Naive B cell (primary cell): ENCODE measurements at regions not wholly inside any gene's neighbourhood (a gene's known extent, or its start where the extent isn't known, plus 50 kb on each side); places are given as distances from the start of the nearest gene placed in this dataset.
"Not testable (repeated sequence)": the region's sequence is repeated elsewhere in the genome, so short reads cannot be mapped to it uniquely, and the experiment has no call there.

ENCODE experiments used
- ATAC-seq, 2 donors: fragments of 150-1000 bp; cut with Tn5 transposase; 2 replicates each; pipeline ENCODE4 v1.10.0; 2021; ENCODE audit warnings: low read depth in 2 of 2, mild to moderate bottlenecking in 2 of 2, moderate library complexity in 2 of 2
- DNase-seq: peaks from one replicate; pipeline ENCODE4 v3.0.0; 2022
- H3K27ac Mint-ChIP-seq, 6 donors: one replicate each; pipeline ENCODE4 v1.8.0; 2020 to 2022; ENCODE audit warnings: mild to moderate bottlenecking in 6 of 6, mixed read lengths in 6 of 6, moderate library complexity in 5 of 6, inconsistent platforms in 2 of 6
- H3K27me3 Mint-ChIP-seq, 3 donors: one replicate each; pipeline ENCODE4 v1.8.0; 2021 to 2022; ENCODE audit warnings: mixed read lengths in 3 of 3, mild to moderate bottlenecking in 1 of 3
- H3K36me3 Mint-ChIP-seq, 2 donors: one replicate each; pipeline ENCODE4 v1.8.0; 2020 to 2022; ENCODE audit warnings: mixed read lengths in 2 of 2, inconsistent platforms in 1 of 2, mild to moderate bottlenecking in 1 of 2
- H3K4me1 Mint-ChIP-seq, 3 donors: one replicate each; pipeline ENCODE4 v1.8.0; 2020 to 2022; ENCODE audit warnings: mixed read lengths in 3 of 3, inconsistent platforms in 1 of 3, mild to moderate bottlenecking in 1 of 3, moderate library complexity in 1 of 3
- H3K4me3 Mint-ChIP-seq, 8 donors: one replicate each; pipeline ENCODE4 v1.8.0; 2020 to 2022; ENCODE audit warnings: mild to moderate bottlenecking in 8 of 8, mixed read lengths in 8 of 8, moderate library complexity in 8 of 8, inconsistent platforms in 2 of 8
- H3K9me3 Mint-ChIP-seq, 7 donors: one replicate each; pipeline ENCODE4 v1.8.0; 2020 to 2022; ENCODE audit warnings: mixed read lengths in 7 of 7, mild to moderate bottlenecking in 5 of 7, inconsistent platforms in 2 of 7, moderate library complexity in 1 of 7

GRCh38 chr2:183975676-183976075 is 622.7 kb upstream of the ZNF804A start:
- not testable (repeated sequence) for H3K36me3 Mint-ChIP-seq, ATAC-seq, H3K27me3 Mint-ChIP-seq, H3K27ac Mint-ChIP-seq, H3K4me1 Mint-ChIP-seq, H3K4me3 Mint-ChIP-seq, DNase-seq
- peaks cover 4 to 18% (median 10%) of the 10 kb centered on the region in 7 donors for H3K9me3 Mint-ChIP-seq

- Mint-ChIP-seq H3K27me3 (no peaks in the 10 kb centered on the region), H3K36me3 (no peaks in the 10 kb centered on the region), H3K4me3 (no peak overlapping the region), H3K27ac (no peak overlapping the region), H3K4me1 (no peaks in the 10 kb centered on the region), H3K9me3 (peaks cover 0 to 16% (median 8%) of the 10 kb centered on the region in 7 donors)
- DNase-seq: no peak
- no peak for ATAC-seq
These were observed 613.5 kb upstream of the ZNF804A start for GRCh38 chr2:183984871-183985270.

DNA sequence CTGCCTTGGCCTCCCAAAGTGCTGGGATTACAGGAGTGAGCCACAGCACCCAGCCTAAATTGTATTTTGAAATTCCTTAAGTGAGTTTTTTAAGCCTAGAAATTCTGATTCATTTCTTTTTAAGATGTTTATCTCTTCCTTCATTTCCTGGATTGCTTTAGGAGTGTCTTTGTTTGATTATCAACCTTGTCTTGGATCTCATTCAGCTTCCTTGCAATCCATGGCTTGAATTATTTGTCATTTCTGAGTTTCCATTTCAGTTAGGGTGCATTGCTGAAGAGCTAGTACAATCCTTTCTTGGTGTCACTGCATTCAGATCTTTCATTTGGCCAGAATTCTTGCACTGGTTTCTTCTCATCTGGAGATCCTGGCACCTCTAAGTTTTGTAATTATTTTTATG is 606.4 kb upstream of the ZNF804A start:
- no peak for ATAC-seq
- H3K27ac Mint-ChIP-seq: no peak overlapping the region
- H3K4me1 Mint-ChIP-seq: no peaks in the 10 kb centered on the region
- no peak overlapping the region for H3K4me3 Mint-ChIP-seq
- no peaks in the 10 kb centered on the region for H3K36me3 Mint-ChIP-seq
- no peak for DNase-seq
- H3K27me3 Mint-ChIP-seq: no peaks in the 10 kb centered on the region
- H3K9me3 Mint-ChIP-seq: peaks cover 0 to 16% (median 11%) of the 10 kb centered on the region in 7 donors

DNA sequence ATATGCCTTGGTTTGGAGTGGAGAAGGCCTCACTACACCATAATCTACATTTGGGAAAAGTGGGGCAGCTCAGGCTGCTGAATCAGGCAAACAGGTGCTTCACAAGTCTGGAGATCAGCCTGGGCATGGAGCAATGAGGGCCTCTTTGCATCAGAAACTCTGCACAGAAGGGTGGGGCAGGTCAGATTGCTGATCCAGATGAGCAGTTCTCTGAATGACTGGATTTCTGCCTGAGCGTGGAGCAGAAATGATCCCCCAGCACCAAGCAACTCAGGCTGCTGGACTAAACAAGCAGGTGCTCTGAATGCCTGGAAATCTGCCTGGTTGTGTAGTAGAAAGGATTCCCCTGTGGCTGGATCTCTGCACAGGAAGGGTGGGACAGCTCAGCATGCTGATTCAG is 605.3 kb upstream of the ZNF804A start:
- ATAC-seq (no peak), DNase-seq (no peak)
- no peak overlapping the region for H3K4me3 Mint-ChIP-seq
- no peak overlapping the region for H3K27ac Mint-ChIP-seq
- H3K27me3 Mint-ChIP-seq: no peaks in the 10 kb centered on the region
- H3K4me1 Mint-ChIP-seq: no peaks in the 10 kb centered on the region
- peaks cover 0 to 15% (median 10%) of the 10 kb centered on the region in 7 donors for H3K9me3 Mint-ChIP-seq
- no peaks in the 10 kb centered on the region for H3K36me3 Mint-ChIP-seq

DNA sequence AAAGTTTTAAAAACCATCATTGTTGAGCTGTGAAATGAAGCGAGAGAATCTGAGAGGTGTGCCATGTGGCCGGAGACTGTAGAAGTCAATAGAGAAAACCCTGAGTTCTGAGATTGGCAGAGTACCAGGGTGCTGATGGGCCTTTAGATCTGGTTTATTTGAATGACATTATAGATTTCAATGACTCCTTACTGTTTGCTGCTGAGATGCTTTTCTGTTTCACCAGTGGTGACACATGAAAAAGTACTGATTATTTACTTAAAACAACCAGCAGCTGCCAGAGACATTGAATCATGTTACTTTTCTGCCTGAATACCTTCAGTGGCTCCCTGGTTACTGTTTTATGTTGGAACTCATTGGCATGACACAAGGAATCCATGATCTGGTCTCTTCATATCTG is 602.7 kb upstream of the ZNF804A start:
- DNase-seq: no peak
- Mint-ChIP-seq H3K9me3 (peaks cover 0 to 8% (median 2%) of the 10 kb centered on the region in 7 donors), H3K36me3 (no peaks in the 10 kb centered on the region), H3K27me3 (no peaks in the 10 kb centered on the region), H3K27ac (no peak overlapping the region), H3K4me3 (no peak overlapping the region), H3K4me1 (no peaks in the 10 kb centered on the region)
- ATAC-seq: no peak

- Mint-ChIP-seq H3K4me3 (no peak overlapping the region), H3K9me3 (peaks cover 0 to 6% (median 3%) of the 10 kb centered on the region in 7 donors), H3K36me3 (no peaks in the 10 kb centered on the region), H3K27me3 (no peaks in the 10 kb centered on the region), H3K4me1 (no peaks in the 10 kb centered on the region), H3K27ac (no peak overlapping the region)
- DNase-seq (no peak), ATAC-seq (no peak)
These were observed 601.2 kb upstream of the ZNF804A start for GRCh38 chr2:183996825-183997793.

GRCh38 chr2:183998041-183998796 is 600.1 kb upstream of the ZNF804A start:
- H3K27me3 Mint-ChIP-seq: no peaks in the 10 kb centered on the region
- DNase-seq (no peak), ATAC-seq (no peak)
- H3K4me1 Mint-ChIP-seq: no peaks in the 10 kb centered on the region
- no peak overlapping the region for H3K27ac Mint-ChIP-seq
- peaks cover 0 to 3% (median 1%) of the 10 kb centered on the region in 7 donors for H3K9me3 Mint-ChIP-seq
- no peak overlapping the region for H3K4me3 Mint-ChIP-seq
- H3K36me3 Mint-ChIP-seq: no peaks in the 10 kb centered on the region

- no peaks in the 10 kb centered on the region for H3K4me1 Mint-ChIP-seq
- H3K4me3 Mint-ChIP-seq: no peak overlapping the region
- no peak for ATAC-seq
- H3K36me3 Mint-ChIP-seq: no peaks in the 10 kb centered on the region
- no peaks in the 10 kb centered on the region for H3K27me3 Mint-ChIP-seq
- no peak overlapping the region for H3K27ac Mint-ChIP-seq
- peaks cover 0 to 3% (median 1%) of the 10 kb centered on the region in 7 donors for H3K9me3 Mint-ChIP-seq
- DNase-seq: no peak
These were observed 599.5 kb upstream of the ZNF804A start for GRCh38 chr2:183998797-183999190.

DNA sequence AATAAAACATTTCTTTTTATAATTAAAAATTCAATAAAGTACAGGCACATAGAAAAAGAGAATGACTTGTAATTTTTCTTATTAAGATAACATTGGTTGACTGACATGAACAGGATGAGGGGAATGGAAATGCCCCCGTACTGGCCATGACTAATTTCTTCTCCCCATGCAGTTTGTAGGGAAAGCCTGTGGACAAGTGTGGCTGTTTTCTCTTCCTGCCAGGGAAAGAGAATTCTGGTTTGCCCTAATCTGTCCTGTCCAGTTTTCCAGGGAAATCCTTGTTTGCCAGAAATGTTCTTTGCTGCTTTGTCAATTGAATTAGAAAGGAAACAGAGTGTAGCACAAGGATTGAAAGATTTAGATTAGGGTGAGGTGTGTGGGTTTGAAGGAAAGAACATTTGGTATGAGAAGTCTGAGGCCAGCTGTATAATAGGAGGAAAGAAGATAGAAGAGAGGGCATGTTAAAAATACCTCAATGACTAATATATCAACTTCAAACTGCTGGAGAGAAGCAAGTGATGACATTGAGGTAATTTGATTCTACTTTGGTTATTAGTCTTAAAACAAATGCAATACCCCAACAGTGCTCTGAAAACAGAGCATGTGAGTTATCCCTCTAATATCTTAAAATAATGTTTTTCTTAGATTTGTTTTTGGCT is 593.9 kb upstream of the ZNF804A start:
- Mint-ChIP-seq H3K27ac (no peak overlapping the region), H3K4me1 (no peaks in the 10 kb centered on the region), H3K27me3 (no peaks in the 10 kb centered on the region), H3K4me3 (no peak overlapping the region), H3K9me3 (peaks cover 0 to 3% (median 0%) of the 10 kb centered on the region in 7 donors), H3K36me3 (no peaks in the 10 kb centered on the region)
- ATAC-seq: no peak
- DNase-seq: no peak

DNA sequence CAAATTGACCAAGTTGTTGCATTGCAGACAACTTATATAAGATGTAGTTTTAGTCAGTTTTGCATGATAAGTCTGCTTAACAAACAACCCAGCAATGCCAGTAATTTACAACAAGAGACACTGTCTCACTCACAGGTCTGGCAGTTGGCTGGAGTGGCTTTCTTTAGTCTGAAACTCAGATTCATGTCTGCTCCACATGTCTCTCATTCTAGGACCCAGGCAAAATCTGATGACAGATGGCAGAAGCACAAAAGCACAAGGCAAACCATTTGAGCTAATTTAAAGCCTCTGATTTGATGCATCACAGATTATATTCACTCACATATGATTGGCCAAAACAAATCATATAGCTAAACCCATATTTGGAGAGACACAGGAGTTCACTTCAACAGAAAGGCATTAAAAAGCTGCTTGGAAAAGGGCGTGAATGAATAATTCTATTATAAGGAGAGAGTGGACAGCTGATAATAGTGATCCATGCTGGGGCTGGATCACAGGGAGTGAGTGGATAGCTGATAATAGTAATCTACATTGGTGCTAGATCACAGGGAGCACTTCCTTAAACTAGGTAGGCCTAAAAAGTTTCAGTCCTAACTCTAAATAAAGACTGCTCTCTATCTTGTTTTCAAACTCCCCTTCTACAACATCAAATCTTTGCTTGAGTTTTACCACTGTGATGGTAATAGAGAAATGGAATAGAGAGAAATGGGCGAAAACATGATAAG is 593.2 kb upstream of the ZNF804A start:
- Mint-ChIP-seq H3K4me1 (no peaks in the 10 kb centered on the region), H3K27me3 (no peaks in the 10 kb centered on the region), H3K4me3 (no peak overlapping the region), H3K36me3 (no peaks in the 10 kb centered on the region), H3K9me3 (peaks cover 0 to 3% (median 0%) of the 10 kb centered on the region in 7 donors), H3K27ac (no peak overlapping the region)
- DNase-seq: no peak
- ATAC-seq: no peak

GRCh38 chr2:184006998-184007397 is 591.3 kb upstream of the ZNF804A start:
- Mint-ChIP-seq H3K9me3 (peaks cover 0 to 3% (median 0%) of the 10 kb centered on the region in 7 donors), H3K4me1 (no peaks in the 10 kb centered on the region), H3K27ac (peak overlapping the region in 1 of 6 donors; percentile 12), H3K27me3 (no peaks in the 10 kb centered on the region), H3K36me3 (no peaks in the 10 kb centered on the region), H3K4me3 (no peak overlapping the region)
- ATAC-seq (no peak), DNase-seq (no peak)

GRCh38 chr2:184026961-184027360 is 571.4 kb upstream of the ZNF804A start:
- no peak overlapping the region for H3K4me3 Mint-ChIP-seq
- H3K9me3 Mint-ChIP-seq: peaks cover 0 to 10% (median 0%) of the 10 kb centered on the region in 7 donors
- no peaks in the 10 kb centered on the region for H3K36me3 Mint-ChIP-seq
- no peak overlapping the region for H3K27ac Mint-ChIP-seq
- DNase-seq: no peak
- ATAC-seq: no peak
- no peaks in the 10 kb centered on the region for H3K27me3 Mint-ChIP-seq
- H3K4me1 Mint-ChIP-seq: no peaks in the 10 kb centered on the region

DNA sequence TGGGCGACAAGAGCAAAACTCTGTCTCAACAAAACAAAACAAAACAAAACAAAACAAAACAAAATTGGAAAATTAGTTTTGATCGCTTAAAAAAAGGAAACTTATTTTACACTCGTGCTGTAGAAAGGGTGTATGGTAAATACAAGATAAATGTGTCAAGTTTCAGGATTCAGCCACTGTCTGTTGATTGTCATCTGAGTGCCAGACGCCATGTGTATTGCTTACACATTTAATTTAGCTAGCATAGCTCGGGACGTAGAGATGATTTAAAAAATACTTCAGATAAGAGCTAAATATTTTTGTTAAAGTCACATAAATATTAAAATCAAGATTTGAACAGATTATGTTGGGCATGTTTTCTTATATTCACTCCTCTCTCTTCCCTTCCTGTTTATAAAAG is 568.1 kb upstream of the ZNF804A start:
- ATAC-seq (no peak), DNase-seq (no peak)
- no peaks in the 10 kb centered on the region for H3K36me3 Mint-ChIP-seq
- H3K27me3 Mint-ChIP-seq: no peaks in the 10 kb centered on the region
- H3K4me3 Mint-ChIP-seq: no peak overlapping the region
- H3K9me3 Mint-ChIP-seq: peaks cover 0 to 1% (median 0%) of the 10 kb centered on the region in 7 donors
- H3K4me1 Mint-ChIP-seq: no peaks in the 10 kb centered on the region
- H3K27ac Mint-ChIP-seq: no peak overlapping the region
